ENCODE measurements at regions not wholly inside any gene's neighbourhood (a gene's known extent, or its start where the extent isn't known, plus 50 kb on each side); places are given as distances from the start of the nearest gene placed in this dataset.

GRCh38 chr14:22502551-22502950 is 86.5 kb downstream of the DAD1 start:
- TF ChIP-seq CTCF (conservative IDR thresholded peaks at IDR 0.05) (no peak), EZH2 (IDR thresholded peaks at IDR 0.05; ENCODE audit: low read depth) (no peak)

All from PC-9 (cell line).